ENCODE measurements at regions not wholly inside any gene's neighbourhood (a gene's known extent, or its start where the extent isn't known, plus 50 kb on each side); places are given as distances from the start of the nearest gene placed in this dataset.

GRCh38 chr3:144995856-144996255 lies 1024.2 kb downstream of the DIPK2A start:
- H3K27me3 Mint-ChIP-seq (ENCODE audit: low read depth): no peaks in the 10 kb centered on the region
- H3K27ac Mint-ChIP-seq: no peak overlapping the region
- H3K9me3 Mint-ChIP-seq: peaks cover 9% of the 10 kb centered on the region
- no peak overlapping the region for H3K4me3 Mint-ChIP-seq
- H3K4me1 Mint-ChIP-seq: no peaks in the 10 kb centered on the region
- no peaks in the 10 kb centered on the region for H3K36me3 Mint-ChIP-seq (ENCODE audit: low read depth)
- TF ChIP-seq, protein P1, sequence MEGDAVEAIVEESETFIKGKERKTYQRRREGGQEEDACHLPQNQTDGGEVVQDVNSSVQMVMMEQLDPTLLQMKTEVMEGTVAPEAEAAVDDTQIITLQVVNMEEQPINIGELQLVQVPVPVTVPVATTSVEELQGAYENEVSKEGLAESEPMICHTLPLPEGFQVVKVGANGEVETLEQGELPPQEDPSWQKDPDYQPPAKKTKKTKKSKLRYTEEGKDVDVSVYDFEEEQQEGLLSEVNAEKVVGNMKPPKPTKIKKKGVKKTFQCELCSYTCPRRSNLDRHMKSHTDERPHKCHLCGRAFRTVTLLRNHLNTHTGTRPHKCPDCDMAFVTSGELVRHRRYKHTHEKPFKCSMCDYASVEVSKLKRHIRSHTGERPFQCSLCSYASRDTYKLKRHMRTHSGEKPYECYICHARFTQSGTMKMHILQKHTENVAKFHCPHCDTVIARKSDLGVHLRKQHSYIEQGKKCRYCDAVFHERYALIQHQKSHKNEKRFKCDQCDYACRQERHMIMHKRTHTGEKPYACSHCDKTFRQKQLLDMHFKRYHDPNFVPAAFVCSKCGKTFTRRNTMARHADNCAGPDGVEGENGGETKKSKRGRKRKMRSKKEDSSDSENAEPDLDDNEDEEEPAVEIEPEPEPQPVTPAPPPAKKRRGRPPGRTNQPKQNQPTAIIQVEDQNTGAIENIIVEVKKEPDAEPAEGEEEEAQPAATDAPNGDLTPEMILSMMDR (IDR thresholded peaks at IDR 0.05; ENCODE audit: unreplicated experiment in 3 of 3): no peak

GRCh38 chr3:145005427-145005826 lies 1033.8 kb downstream of the DIPK2A start:
- Mint-ChIP-seq H3K9me3 (peaks cover 18% of the 10 kb centered on the region), H3K27ac (no peak overlapping the region), H3K36me3 (ENCODE audit: low read depth) (no peaks in the 10 kb centered on the region), H3K27me3 (ENCODE audit: low read depth) (no peaks in the 10 kb centered on the region), H3K4me3 (no peak overlapping the region), H3K4me1 (peaks cover 6% of the 10 kb centered on the region)
- TF ChIP-seq, protein P1 (IDR thresholded peaks at IDR 0.05; ENCODE audit: unreplicated experiment in 3 of 3): no peak

- no peaks in the 10 kb centered on the region for H3K36me3 Mint-ChIP-seq (ENCODE audit: low read depth)
- TF ChIP-seq, protein P1 (IDR thresholded peaks at IDR 0.05; ENCODE audit: unreplicated experiment in 3 of 3): no peak
- no peaks in the 10 kb centered on the region for H3K27me3 Mint-ChIP-seq (ENCODE audit: low read depth)
- no peak overlapping the region for H3K4me3 Mint-ChIP-seq
- H3K4me1 Mint-ChIP-seq: peaks cover 6% of the 10 kb centered on the region
- H3K9me3 Mint-ChIP-seq: peaks cover 17% of the 10 kb centered on the region
- no peak overlapping the region for H3K27ac Mint-ChIP-seq
Measured at GRCh38 chr3:145006271-145006670, 1034.6 kb downstream of the DIPK2A start.

- TF ChIP-seq, protein P1 (IDR thresholded peaks at IDR 0.05; ENCODE audit: unreplicated experiment in 3 of 3): no peak
- Mint-ChIP-seq H3K4me1 (no peaks in the 10 kb centered on the region), H3K36me3 (ENCODE audit: low read depth) (no peaks in the 10 kb centered on the region), H3K9me3 (no peaks in the 10 kb centered on the region), H3K27me3 (ENCODE audit: low read depth) (no peaks in the 10 kb centered on the region), H3K27ac (no peak overlapping the region), H3K4me3 (no peak overlapping the region)
Measured at GRCh38 chr3:145013931-145014330, 1042.3 kb downstream of the DIPK2A start.

- Mint-ChIP-seq H3K4me1 (no peaks in the 10 kb centered on the region), H3K9me3 (no peaks in the 10 kb centered on the region), H3K27me3 (ENCODE audit: low read depth) (no peaks in the 10 kb centered on the region), H3K4me3 (no peak overlapping the region), H3K36me3 (ENCODE audit: low read depth) (no peaks in the 10 kb centered on the region), H3K27ac (no peak overlapping the region)
- TF ChIP-seq, protein P1 (IDR thresholded peaks at IDR 0.05; ENCODE audit: unreplicated experiment in 3 of 3): no peak
Measured at GRCh38 chr3:145015253-145015652, 1043.6 kb downstream of the DIPK2A start.

DNA sequence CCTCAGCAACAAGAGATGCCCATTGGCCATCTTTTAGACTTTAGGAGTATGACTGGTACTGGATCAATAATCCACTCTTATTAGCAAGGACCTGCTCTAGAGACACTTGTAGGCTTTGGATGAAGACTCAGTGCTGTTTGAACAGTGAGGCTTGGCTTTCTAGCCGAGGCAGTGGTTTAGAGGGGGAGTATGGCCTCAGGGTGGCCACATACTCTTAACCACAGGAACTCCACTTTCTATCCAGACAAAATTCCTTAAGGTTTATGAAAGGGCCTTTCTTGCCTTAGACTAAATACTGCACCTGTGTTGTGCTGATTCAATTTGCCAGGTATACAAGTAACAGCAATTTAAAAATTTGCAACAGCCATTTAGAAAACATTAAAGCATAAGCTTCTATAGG lies 1046.3 kb downstream of the DIPK2A start:
- no peak overlapping the region for H3K4me3 Mint-ChIP-seq
- H3K9me3 Mint-ChIP-seq: no peaks in the 10 kb centered on the region
- TF ChIP-seq, protein P1 (IDR thresholded peaks at IDR 0.05; ENCODE audit: unreplicated experiment in 3 of 3): no peak
- H3K27ac Mint-ChIP-seq: no peak overlapping the region
- H3K27me3 Mint-ChIP-seq (ENCODE audit: low read depth): no peaks in the 10 kb centered on the region
- H3K4me1 Mint-ChIP-seq: no peaks in the 10 kb centered on the region
- H3K36me3 Mint-ChIP-seq (ENCODE audit: low read depth): no peaks in the 10 kb centered on the region
